ENCODE measurements at regions not wholly inside any gene's neighbourhood (a gene's known extent, or its start where the extent isn't known, plus 50 kb on each side); places are given as distances from the start of the nearest gene placed in this dataset.

- H3K4me1 Mint-ChIP-seq (ENCODE audit: low read depth, unreplicated experiment), result no peaks in the 10 kb centered on the region
- CTCF ChIA-PET, result no interaction called here
- H3K4me3 Mint-ChIP-seq (ENCODE audit: low read depth, unreplicated experiment), result no peak overlapping the region
- no peaks in the 10 kb centered on the region for H3K9me3 Mint-ChIP-seq (ENCODE audit: low read depth, unreplicated experiment)
- DNase-seq, result no peak
- no peaks in the 10 kb centered on the region for H3K27me3 Mint-ChIP-seq (ENCODE audit: unreplicated experiment)
- H3K36me3 Mint-ChIP-seq (ENCODE audit: insufficient read depth, unreplicated experiment), result no peaks in the 10 kb centered on the region
- intact Hi-C loops (cut with micrococcal nuclease; ENCODE audit: unreplicated experiment), result no loop called here
- BruUV-seq (replicated peaks), result no TSS peak
- no peak for TF ChIP-seq CTCF (IDR thresholded peaks at IDR 0.05; ENCODE audit: unreplicated experiment)
- H3K27ac Mint-ChIP-seq (ENCODE audit: unreplicated experiment), result no peak overlapping the region
These were observed 587.7 kb upstream of the ADGRL4 start for GRCh38 chr1:79594121-79594698.

DNA sequence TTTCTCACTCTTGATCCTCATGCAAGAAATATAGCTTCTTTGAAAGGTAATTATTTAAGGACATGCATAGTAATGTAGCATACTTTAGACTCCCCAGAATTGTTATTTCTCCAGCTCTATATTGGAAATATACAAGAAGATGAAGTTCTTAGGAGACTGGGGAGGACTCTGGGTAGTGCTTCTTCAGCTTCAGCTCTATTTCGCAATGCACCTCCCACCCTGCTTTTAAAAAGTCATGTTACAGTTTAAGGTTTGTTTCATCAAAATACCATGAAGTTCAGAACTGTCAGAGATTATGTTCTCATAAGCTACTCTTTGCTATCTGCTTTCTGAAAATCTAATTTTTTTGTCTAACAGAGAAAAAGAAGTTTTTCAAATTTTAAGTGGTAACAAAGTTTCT, 586.2 kb upstream of the ADGRL4 start:
- Mint-ChIP-seq H3K27ac (ENCODE audit: unreplicated experiment) (no peak overlapping the region), H3K4me3 (ENCODE audit: low read depth, unreplicated experiment) (no peak overlapping the region), H3K27me3 (ENCODE audit: unreplicated experiment) (no peaks in the 10 kb centered on the region), H3K4me1 (ENCODE audit: low read depth, unreplicated experiment) (no peaks in the 10 kb centered on the region), H3K36me3 (ENCODE audit: insufficient read depth, unreplicated experiment) (no peaks in the 10 kb centered on the region), H3K9me3 (ENCODE audit: low read depth, unreplicated experiment) (no peaks in the 10 kb centered on the region)
- intact Hi-C loops (cut with micrococcal nuclease; ENCODE audit: unreplicated experiment), result no loop called here
- TF ChIP-seq CTCF (IDR thresholded peaks at IDR 0.05; ENCODE audit: unreplicated experiment), result no peak
- no peak for DNase-seq
- no TSS peak for BruUV-seq (replicated peaks)
- CTCF ChIA-PET, result no interaction called here

DNA sequence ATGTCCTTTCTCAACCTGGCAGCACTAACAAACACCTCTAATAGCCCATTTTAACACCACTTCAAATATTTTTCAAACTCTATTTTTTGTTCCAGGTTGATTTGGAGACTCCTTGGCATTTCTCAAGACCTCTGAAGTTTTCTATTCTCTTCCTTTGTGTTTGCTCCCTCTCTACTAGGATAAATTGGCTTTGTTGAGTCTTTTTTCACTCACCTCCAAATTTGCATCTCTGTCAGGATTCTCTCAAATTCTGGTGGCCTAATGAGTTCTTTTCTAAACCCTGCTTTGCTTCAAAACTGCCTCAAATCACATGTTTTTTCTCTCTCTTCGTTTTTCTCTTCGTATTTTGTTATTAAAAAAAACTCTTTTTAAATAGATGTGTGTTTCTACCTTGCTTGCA, 582.2 kb upstream of the ADGRL4 start:
- CTCF ChIA-PET, result no interaction called here
- Mint-ChIP-seq H3K4me1 (ENCODE audit: low read depth, unreplicated experiment) (no peaks in the 10 kb centered on the region), H3K9me3 (ENCODE audit: low read depth, unreplicated experiment) (no peaks in the 10 kb centered on the region), H3K36me3 (ENCODE audit: insufficient read depth, unreplicated experiment) (no peaks in the 10 kb centered on the region), H3K4me3 (ENCODE audit: low read depth, unreplicated experiment) (no peak overlapping the region), H3K27ac (ENCODE audit: unreplicated experiment) (no peak overlapping the region), H3K27me3 (ENCODE audit: unreplicated experiment) (no peaks in the 10 kb centered on the region)
- no peak for TF ChIP-seq CTCF (IDR thresholded peaks at IDR 0.05; ENCODE audit: unreplicated experiment)
- DNase-seq, result no peak
- BruUV-seq (replicated peaks), result no TSS peak
- intact Hi-C loops (cut with micrococcal nuclease; ENCODE audit: unreplicated experiment), result no loop called here

- CTCF ChIA-PET, result no interaction called here
- no TSS peak for BruUV-seq (replicated peaks)
- H3K4me3 Mint-ChIP-seq (ENCODE audit: low read depth, unreplicated experiment), result no peak overlapping the region
- H3K4me1 Mint-ChIP-seq (ENCODE audit: low read depth, unreplicated experiment), result no peaks in the 10 kb centered on the region
- no peak for TF ChIP-seq CTCF (IDR thresholded peaks at IDR 0.05; ENCODE audit: unreplicated experiment)
- H3K9me3 Mint-ChIP-seq (ENCODE audit: low read depth, unreplicated experiment), result peaks cover 4% of the 10 kb centered on the region
- no peak for DNase-seq
- H3K36me3 Mint-ChIP-seq (ENCODE audit: insufficient read depth, unreplicated experiment), result no peaks in the 10 kb centered on the region
- no peak overlapping the region for H3K27ac Mint-ChIP-seq (ENCODE audit: unreplicated experiment)
- no peaks in the 10 kb centered on the region for H3K27me3 Mint-ChIP-seq (ENCODE audit: unreplicated experiment)
- intact Hi-C loops (cut with micrococcal nuclease; ENCODE audit: unreplicated experiment), result no loop called here
These were observed 580.7 kb upstream of the ADGRL4 start for GRCh38 chr1:79587229-79587628.
